ENCODE measurements at regions not wholly inside any gene's neighbourhood (a gene's known extent, or its start where the extent isn't known, plus 50 kb on each side); places are given as distances from the start of the nearest gene placed in this dataset.

- H3K27ac ChIP-seq (ENCODE audit: low read length) = no peak overlapping the region
- Mint-ChIP-seq H3K4me3 (no peak overlapping the region), H3K36me3 (no peaks in the 10 kb centered on the region), H3K27me3 (ENCODE audit: low read depth in 2 of 2) (peaks cover 20 to 55% of the 10 kb centered on the region in 2 donors), H3K27ac (no peak overlapping the region), H3K9me3 (peaks cover 0 to 4% of the 10 kb centered on the region in 2 donors), H3K4me1 (no peaks in the 10 kb centered on the region)
- no peaks in the 10 kb centered on the region for H3K9me3 ChIP-seq (ENCODE audit: control insufficient read depth, insufficient read depth, low read length)
- H3K27me3 ChIP-seq (ENCODE audit: control insufficient read depth, insufficient read depth, low read length) = no peaks in the 10 kb centered on the region
- no peak overlapping the region for H3K4me3 ChIP-seq (ENCODE audit: low read length)
- DNase-seq (no peak), ATAC-seq (no peak)
- no peaks in the 10 kb centered on the region for H3K36me3 ChIP-seq (ENCODE audit: control insufficient read depth, insufficient read depth, low read length)
- WGBS (ENCODE audit: insufficient coverage) = 86% methylated on average over 7 of the region's 8 CpGs
- intact Hi-C loops (cut with micrococcal nuclease) = no loop called here
- TF ChIP-seq CTCF (IDR thresholded peaks at IDR 0.05) = no peak
- H3K4me1 ChIP-seq (ENCODE audit: control insufficient read depth, insufficient read depth, low read length) = no peaks in the 10 kb centered on the region
Measured at GRCh38 chr14:56461276-56462275, 118.0 kb upstream of the TMEM260 start.

GRCh38 chr14:56463271-56463890, 116.2 kb upstream of the TMEM260 start:
- peaks cover 16 to 52% of the 10 kb centered on the region in 2 donors for H3K27me3 Mint-ChIP-seq (ENCODE audit: low read depth in 2 of 2)

GRCh38 chr14:56471056-56471455, 108.5 kb upstream of the TMEM260 start:
- intact Hi-C loops (cut with micrococcal nuclease) = no loop called here
- H3K36me3 Mint-ChIP-seq = no peaks in the 10 kb centered on the region
- no peak for TF ChIP-seq CTCF (IDR thresholded peaks at IDR 0.05)
- DNase-seq (no peak), ATAC-seq (no peak)
- no peaks in the 10 kb centered on the region for H3K9me3 ChIP-seq (ENCODE audit: control insufficient read depth, insufficient read depth, low read length)
- H3K4me3 Mint-ChIP-seq = no peak overlapping the region
- no peaks in the 10 kb centered on the region for H3K4me1 ChIP-seq (ENCODE audit: control insufficient read depth, insufficient read depth, low read length)
- H3K27me3 ChIP-seq (ENCODE audit: control insufficient read depth, insufficient read depth, low read length) = no peaks in the 10 kb centered on the region
- WGBS (ENCODE audit: insufficient coverage) = 91% methylated on average over 8 of the region's 8 CpGs
- no peaks in the 10 kb centered on the region for H3K9me3 Mint-ChIP-seq
- H3K27ac Mint-ChIP-seq = no peak overlapping the region
- H3K4me3 ChIP-seq (ENCODE audit: low read length) = no peak overlapping the region
- peaks cover 5 to 19% of the 10 kb centered on the region in 2 donors for H3K27me3 Mint-ChIP-seq (ENCODE audit: low read depth in 2 of 2)
- H3K4me1 Mint-ChIP-seq = no peaks in the 10 kb centered on the region
- H3K36me3 ChIP-seq (ENCODE audit: control insufficient read depth, insufficient read depth, low read length) = no peaks in the 10 kb centered on the region
- H3K27ac ChIP-seq (ENCODE audit: low read length) = no peak overlapping the region

More at GRCh38 chr14:56463271-56463890, 116.2 kb upstream of the TMEM260 start:
- H3K27ac Mint-ChIP-seq = no peak overlapping the region
- H3K4me1 Mint-ChIP-seq = no peaks in the 10 kb centered on the region
- no peak for TF ChIP-seq CTCF (IDR thresholded peaks at IDR 0.05)
- ATAC-seq = no peak
- Histone ChIP-seq H3K4me1 (ENCODE audit: control insufficient read depth, insufficient read depth, low read length) (no peaks in the 10 kb centered on the region), H3K36me3 (ENCODE audit: control insufficient read depth, insufficient read depth, low read length) (no peaks in the 10 kb centered on the region), H3K27ac (ENCODE audit: low read length) (no peak overlapping the region), H3K4me3 (ENCODE audit: low read length) (no peak overlapping the region), H3K9me3 (ENCODE audit: control insufficient read depth, insufficient read depth, low read length) (no peaks in the 10 kb centered on the region), H3K27me3 (ENCODE audit: control insufficient read depth, insufficient read depth, low read length) (no peaks in the 10 kb centered on the region)
- 56% methylated on average over 3 of the region's 3 CpGs for WGBS (ENCODE audit: insufficient coverage)
- intact Hi-C loops (cut with micrococcal nuclease) = no loop called here
- no peak for DNase-seq
- H3K9me3 Mint-ChIP-seq = no peaks in the 10 kb centered on the region
- H3K4me3 Mint-ChIP-seq = no peak overlapping the region
- no peaks in the 10 kb centered on the region for H3K36me3 Mint-ChIP-seq

Measured in natural killer cell (primary cell).